ENCODE measurements at regions not wholly inside any gene's neighbourhood (a gene's known extent, or its start where the extent isn't known, plus 50 kb on each side); places are given as distances from the start of the nearest gene placed in this dataset.
"Not testable (repeated sequence)": the region's sequence is repeated elsewhere in the genome, so short reads cannot be mapped to it uniquely, and the experiment has no call there.

DNA sequence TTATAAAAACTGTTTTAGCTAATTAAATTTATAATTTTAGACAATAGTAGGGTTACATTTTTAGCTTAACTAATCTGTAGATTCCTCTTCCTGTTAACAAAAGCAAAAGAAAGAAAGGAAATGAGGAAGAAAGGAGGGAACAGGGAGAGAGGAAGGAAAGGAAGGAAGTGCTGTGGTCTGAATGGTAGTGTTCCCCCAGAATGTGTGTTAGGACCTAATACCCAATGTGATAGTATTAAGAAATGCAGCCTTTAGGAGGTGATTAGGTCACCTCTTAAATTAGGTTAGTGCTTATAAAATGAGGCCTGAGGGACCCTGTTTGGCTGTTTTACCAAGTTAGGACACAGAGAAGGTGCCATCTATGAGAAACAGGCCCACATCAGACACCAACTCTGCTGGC is 136.9 kb upstream of the SAMSN1 start:
- no peak for DNase-seq (ENCODE audit: low spot score)

DNA sequence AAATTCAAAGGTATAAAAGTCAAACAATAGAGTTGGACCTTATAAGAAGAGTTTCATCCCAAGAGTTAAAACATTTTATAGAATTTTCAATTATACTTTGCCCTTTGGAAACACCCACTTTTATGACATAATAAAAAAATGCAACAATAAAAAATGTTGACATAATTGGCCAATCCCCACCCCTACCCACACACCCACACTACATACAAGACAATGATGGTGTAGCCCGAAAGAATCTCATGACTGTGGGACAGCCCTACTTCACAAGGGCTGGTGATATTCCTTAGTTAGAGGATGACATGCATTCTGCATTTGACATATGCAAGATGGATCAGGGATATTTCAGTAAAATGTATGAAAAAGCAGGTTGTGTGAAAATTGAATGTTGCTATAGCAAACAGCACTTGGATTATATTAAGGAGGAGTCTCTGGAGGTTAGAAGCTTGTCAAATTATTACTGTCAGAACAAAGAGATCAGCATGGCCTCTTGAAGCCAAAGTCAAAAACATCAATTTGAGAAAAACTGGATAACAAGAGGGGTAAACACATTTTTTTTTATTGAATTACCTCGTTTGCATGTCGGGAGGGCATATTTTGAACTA is 133.0 kb upstream of the SAMSN1 start:
- no peak for DNase-seq (ENCODE audit: low spot score)

DNA sequence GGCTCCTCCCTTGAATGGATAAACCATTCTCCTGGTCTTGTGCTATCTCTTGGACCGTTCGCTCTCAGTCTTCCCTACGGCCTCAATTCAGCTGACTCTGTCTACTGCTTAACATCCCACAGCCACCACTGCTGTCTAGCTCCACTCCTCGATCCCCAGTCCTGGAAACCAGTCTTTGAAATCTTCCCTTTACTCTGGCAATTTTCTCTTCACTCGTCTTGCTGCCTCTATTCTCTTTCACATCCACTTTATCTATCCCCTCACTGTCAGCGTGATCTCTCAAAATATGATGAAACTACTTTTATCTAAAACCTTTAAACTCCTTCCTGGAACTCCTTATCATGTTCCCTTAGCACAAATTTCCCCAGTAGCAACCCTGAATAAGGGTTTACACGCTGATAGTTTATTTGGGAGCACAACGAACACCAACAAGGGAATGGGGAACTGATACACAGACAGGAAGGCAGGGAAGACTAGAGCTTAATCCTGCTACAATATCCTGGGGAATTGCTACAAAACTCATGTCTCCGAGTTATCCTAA is 131.6 kb upstream of the SAMSN1 start:
- DNase-seq (ENCODE audit: low spot score): no peak

DNA sequence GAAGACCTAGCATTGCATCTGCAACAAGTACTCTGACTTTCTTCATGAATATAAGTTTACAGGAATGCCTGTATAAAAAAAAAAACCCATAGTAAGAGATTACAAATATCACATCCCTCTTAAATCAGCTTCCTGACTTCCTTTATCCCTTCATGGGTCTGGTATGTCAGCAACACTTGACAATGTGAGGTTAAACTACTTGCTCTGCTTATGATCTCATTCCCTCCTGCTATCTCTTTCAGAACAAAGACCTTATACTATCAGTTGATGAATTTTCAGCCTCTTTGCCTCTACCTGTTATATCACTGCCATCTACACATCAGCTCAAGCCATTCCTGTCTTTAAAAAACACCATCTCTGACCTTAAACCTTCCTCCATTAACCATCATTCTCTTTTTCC is 130.9 kb upstream of the SAMSN1 start:
- no peak for DNase-seq (ENCODE audit: low spot score)

DNA sequence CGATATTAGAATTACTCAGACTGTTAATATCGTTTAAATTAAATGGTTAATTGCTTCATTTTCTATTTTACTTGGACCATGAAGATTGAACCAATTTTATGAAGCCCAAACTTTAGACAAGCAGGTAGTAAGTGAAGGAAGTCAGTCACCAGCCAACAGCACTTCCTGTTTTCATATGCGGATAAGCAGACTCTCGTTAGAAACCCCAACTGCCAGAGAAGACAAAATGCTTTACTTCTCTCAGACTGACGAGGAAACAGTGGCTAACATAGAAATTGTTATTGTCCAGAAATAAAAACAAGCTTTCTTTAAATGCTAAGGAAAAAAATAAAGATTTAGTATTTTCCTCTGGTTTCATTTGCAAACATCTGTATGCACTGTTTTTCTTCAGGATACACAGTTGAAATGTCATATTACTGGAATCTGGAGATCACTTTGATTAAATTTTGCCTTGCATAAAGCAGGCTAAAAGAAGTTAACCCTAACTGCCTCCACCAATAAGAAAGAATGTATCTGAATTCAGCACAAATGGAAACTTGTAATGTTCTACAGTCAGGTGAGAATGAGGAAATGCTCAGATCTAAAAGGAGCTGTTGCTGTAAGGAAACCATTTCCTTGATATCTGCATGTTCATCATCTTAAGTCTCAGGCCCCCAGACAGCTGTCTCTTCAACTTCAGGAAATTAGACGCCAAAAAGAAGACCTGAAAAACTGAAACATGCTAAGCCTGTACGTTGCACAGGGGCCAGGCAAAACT is 129.8 kb upstream of the SAMSN1 start:
- no peak for DNase-seq (ENCODE audit: low spot score)

DNA sequence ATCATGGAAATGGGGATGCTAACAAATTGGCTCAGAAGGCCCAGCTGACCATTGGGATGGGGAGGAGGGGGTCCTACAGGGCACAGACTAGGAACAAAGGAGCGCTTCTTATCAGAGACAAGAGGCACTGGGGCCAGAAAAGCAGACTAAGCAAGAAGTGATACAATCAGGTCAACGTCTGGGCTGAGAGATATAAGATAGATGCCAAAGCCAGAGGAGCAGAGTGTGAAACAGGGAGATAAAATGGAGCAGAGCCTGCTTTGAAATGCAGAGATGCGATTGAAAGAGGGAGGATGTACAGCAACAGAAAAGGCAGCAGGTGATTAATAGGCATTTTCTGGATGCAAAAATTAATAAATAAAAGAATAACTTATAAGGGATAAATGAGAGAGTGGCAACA is 127.5 kb upstream of the SAMSN1 start:
- no peak for DNase-seq (ENCODE audit: low spot score)

DNA sequence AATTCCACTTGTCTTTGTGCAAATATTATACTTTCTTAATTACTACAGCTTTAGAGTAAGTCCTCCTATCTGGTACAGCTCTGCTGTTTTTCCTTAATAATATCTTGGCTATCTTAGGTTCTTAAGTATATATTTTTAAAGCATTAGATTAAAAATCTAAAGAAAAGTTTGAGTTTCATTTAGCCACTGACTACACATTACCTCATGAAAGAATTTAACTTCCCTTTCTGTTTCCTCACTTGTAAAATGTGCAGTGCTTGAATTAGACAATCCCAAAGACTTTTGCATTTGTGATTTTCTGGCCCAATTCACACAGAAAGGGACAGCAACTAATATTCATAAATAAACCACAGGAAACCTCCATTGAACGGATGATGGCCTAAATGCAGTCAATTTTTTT is 126.4 kb upstream of the SAMSN1 start:
- no peak for DNase-seq (ENCODE audit: low spot score)

DNA sequence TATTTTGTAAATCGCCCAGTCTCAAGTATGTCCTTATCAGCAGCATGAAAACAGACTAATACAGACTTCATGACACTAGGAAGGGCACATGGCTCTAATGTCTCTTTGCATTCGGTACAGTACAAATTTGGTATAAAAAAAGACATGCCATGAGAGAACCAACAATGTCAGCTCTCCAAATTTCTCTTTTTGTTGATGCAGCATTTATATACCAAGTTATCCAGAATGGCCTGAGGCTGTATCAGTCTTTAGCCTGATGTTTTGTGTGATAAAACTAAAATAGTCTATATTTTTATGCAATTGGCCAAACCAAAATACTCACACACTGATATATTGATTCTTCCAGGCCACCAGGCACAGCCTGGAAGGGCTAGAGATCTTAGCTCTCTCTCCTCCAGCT is 124.3 kb upstream of the SAMSN1 start:
- no peak for DNase-seq (ENCODE audit: low spot score)

DNA sequence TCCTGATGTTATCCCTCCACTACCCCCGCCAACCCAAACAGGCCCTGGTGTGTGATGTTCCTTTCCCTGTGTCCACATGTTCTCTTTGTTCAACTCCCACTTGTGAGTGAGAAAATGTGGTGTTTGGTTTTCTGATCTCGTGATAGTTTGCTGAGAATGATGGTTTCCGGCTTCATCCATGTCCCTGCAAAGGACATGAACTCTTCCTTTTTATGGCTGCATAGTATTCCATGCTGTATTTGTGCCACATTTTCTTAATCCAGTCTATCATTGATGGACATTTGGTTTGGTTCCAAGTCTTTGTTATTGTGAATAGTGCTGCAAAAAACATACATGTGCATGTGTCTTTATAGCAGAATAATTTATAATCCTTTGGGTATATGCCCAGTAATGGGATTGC is 123.0 kb upstream of the SAMSN1 start:
- DNase-seq (ENCODE audit: low spot score): not testable (repeated sequence)

DNA sequence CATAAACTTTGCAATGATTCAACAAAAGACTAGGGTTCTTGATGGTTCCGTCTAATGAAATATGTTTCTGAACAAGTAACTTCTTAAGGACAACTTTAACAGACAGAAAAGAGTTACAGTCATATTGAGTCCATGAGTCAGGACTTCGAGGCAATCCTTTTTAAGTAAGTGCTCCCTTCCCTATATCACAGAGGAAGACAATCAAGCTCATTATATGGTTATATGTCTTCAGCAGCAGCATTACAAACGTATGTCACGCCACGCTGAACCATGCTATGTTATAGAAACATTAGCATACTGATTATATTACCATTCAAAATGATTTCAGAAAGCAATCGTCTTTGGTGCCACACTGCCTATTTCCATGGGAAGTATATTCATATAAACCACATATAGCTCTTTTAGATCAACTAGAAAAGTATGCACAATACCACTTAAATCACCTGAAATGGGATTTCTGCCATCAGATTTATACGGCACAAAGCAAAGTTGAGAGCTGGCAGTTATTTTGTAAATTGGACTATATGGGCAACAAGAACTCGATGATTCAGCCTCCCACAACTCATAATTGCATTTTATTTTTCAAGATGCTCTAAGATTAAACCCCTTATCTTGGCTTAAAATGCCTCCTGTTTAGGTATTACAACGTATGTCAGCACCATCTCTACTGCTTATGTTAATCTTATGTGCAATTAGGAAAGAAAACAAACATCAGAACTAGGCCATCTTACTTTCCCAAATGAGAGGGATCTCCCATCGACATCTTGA is 111.3 kb upstream of the SAMSN1 start:
- DNase-seq (ENCODE audit: low spot score): no peak

DNA sequence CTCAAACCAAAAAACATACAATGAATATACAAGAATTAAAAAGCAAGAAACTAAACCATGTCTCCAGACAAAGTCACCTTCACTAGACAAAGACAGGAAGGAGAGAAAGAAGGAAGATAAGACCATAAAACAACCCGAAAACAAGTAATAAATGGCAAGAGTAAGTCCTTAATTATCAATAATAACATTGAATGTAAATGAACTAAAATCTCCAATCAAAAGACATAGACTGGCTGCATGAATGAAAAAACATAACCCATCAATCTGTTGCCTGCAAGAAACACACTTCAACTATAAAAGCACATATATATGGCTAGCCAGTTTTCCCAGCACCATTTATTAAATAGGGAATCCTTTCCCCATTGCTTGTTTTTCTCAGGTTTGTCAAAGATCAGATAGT is 100.8 kb upstream of the SAMSN1 start:
- DNase-seq (ENCODE audit: low spot score): no peak

DNA sequence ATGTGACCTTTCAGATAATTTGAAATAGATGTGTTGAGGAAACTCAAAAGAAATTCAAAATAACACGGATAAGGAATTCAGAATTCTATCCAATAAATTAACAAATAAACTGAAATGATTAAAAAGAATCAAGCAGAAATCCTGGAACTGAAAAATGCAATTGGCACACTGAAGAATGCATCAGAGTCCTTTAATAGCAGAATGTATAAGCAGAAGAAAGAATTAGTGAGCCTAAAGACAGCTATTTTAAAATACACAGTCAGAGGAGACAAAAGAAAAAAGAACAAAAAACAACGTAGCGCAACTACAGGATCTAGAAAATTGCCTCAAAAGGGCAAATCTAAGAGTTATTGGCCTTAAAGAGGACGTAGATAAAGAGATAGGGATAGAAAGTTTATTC is 99.6 kb upstream of the SAMSN1 start:
- DNase-seq (ENCODE audit: low spot score): no peak

DNA sequence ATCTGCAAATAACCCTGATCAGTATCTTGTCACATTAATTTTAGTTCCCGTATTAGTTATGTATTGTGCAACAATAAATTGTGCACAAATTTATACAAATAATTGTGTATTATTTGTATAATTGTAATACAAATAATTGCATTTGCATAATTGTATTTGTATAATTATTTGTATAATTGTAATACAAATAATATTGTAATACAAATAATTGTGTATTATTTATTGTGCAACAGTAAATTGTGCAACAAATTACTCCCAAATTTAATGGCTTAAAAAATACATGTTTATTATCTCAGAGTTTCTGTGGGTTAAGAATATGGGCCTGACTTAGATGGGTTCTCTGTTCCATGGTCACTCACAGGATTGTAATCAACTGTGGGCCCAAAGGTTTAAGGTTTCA is 86.2 kb upstream of the SAMSN1 start:
- no peak for DNase-seq (ENCODE audit: low spot score)

DNA sequence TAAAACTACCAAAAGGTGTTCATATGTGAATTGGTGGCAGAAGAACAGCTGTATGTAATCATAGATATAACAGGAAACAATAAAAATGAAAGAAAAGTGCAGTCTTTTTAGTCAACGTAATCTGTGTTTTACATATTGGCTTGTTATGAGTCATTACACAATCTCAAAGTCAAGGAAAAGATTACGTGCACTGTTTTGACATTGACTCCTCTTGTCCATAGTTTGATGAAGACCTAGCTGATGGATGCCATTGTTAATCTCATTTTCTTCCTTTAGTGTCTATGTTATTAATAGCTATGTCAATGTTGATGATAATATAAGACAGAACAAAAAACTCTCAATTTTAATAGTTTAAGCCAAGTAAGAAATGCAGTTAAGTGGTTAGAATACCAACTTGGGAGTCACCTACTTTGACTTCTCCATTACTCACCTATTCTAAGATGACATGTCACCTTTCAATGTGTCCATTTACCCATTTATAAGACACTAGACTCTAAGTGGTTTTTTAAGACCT is 84.5 kb upstream of the SAMSN1 start:
- no peak for DNase-seq (ENCODE audit: low spot score)

DNA sequence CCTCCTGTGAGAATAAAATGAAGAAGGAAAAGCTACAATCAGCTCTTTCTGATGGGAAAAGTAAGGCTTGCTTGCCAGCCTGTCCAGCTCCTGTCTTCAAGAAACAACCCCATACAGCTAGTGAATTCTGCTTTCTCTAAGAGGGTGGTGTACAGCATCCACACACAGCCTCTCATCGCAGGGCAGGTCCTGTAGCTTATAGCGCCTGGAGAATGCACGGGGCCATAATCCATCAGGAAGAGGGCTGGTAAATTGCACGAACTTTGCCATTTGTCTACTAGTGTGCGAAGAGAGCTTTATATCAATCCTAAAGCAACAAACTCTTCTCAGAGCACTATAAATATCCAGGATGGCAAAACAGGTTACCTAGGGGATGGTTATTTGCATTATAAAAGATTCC is 83.3 kb upstream of the SAMSN1 start:
- no peak for DNase-seq (ENCODE audit: low spot score)

DNA sequence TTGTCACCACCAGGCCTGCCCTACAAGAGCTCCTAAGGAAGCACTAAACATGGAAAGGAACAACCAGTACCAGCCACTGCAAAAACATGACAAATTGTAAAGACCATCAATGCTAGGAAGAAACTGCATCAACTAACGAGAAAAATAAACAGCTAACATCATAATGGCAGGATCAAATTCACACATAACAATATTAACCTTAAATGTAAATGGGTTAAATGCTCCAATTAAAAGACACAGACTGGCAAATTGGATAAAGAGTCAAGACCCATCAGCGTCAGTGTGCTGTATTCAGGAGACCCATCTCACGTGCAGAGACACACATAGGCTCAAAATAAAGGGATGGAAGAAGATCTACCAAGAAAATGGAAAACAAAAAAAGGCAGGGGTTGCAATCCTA is 77.0 kb upstream of the SAMSN1 start:
- not testable (repeated sequence) for DNase-seq (ENCODE audit: low spot score)

DNA sequence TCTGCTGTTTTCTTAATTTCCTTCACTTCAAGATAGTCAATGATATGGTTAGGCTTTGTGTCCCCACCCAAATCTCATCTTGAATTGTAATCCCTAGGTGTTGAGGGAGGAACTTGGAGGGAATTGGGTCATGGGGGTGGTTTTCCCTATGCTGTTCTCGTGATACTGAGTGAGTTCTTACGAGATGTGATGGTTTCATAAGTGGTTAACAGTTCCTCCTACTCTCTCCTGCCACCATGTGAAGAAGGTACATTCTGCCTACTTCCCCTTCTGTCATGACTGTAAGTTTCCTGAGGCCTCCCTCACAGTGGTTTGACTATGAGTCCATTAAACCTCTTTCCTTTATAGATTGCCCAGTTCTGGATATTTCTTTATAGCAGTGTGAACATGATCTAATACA is 74.0 kb upstream of the SAMSN1 start:
- DNase-seq (ENCODE audit: low spot score): no peak

DNA sequence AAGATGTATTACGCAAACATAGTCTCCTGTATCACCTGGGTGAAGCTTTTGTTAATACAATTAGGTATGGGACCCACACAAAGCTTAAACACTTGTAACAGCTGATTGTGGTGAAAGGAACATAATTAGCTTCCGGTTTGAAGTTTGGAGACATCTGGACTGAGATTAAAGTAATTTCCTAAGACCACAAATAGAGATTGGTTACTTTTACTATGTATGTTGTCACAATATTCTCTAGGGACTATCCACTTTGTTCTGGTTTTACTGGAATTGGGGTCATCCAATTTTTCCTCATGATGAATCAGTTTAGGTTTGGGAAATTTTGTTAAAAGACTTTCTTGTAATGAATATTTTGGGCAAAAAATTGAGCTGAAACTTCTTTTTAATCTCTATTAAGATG is 71.8 kb upstream of the SAMSN1 start:
- no peak for DNase-seq (ENCODE audit: low spot score)

DNA sequence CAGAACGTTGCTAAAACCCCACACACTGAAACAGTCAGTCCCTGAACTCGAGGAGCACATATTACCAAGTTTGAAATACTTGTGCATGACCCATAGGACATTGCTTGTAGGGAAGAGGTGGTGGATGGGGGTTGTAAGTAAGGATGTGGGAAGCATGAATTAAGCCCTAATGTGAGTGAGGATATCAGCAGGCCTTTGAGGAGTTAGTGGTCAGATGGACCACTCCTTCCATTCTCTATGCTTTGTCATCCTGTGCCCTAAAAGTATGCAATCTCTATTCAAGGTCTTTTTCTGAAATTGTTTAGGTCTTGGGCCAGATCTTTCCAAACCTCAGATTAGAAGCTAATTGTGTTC is 70.9 kb upstream of the SAMSN1 start:
- no peak for DNase-seq (ENCODE audit: low spot score)

DNA sequence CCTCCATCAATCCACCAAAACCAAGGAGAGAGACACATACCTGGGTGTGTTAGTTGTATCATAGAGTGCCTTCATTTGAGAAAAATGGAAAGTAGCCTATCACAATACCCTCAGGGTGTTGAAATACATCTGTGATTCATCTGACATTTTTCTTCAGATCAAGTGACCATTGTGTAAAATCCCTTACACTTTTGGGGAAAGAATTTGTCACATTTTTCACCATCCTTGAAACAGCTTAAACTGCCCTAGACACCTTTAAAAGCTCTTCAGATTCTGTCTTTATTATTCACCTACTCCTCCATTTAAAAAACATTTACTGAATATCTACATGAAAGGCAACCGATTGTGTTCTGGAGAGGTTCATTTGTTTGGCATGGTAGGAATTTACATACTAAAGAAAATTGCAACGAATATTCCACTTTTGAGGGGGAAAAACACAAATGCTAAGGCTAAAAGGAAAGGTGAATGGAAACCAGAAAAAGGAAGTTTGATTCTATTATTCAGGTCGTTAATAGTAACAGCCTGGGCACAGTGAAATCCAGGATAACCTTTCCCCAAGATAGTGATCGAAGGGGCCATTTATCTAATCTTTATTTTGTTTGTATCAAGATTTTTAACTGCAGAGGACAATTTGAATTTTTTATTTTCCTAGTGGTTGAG is 70.4 kb upstream of the SAMSN1 start:
- DNase-seq (ENCODE audit: low spot score): no peak

DNA sequence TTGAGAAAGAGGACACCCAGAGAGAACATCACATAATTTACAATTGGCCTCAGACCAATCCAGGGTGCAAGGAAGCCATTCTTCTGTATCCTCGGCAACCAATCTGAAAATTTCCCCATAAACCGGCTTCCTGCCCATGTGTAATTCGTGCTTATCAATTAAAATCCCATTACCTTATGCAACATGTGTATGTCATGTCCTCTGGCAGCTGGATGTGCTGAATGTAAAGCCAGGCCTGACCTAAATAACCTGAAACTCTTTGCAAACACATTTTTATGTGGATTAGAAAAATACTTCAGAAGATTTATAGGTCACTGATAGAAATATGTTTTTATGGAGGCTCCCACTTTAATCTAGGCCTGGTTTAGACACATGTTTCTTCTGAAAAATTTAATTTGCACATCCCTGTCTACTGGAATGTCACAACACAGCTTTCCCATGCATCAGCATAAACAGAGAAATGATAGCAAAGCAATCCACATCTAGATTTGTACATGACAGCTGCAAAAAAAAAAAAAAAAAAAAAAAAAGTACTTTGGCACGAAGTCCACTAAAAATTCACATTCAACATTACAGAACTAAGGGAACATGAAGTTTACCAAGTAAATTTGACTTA is 69.4 kb upstream of the SAMSN1 start:
- DNase-seq (ENCODE audit: low spot score): no peak

DNA sequence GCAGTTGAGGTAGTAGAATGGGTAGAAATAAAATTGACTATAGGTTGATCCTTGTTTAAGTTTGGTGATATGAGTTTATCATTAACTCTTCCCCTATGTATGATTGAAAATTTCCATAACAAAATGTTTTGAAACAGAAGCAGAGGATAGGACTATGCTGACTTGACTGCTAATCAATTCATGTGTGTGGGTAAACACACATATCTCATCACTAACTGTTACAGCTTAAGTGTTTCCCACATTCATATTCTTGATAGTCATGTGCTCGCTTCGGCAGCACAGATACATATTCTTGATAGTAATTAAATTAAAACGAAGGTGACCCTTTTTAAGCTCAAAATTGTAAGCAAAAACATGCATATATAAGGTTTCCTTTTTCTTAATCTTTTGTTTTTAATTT is 68.2 kb upstream of the SAMSN1 start:
- DNase-seq (ENCODE audit: low spot score): no peak

Measured in COLO829 (cell line).